Stimulated activated CD4-positive, alpha-beta T cell treated with anti-CD3 and anti-CD28 coated beads, Interleukin-1b, Interleukin-23, amount 100 ng/mL, for 1 hour (primary cell): ENCODE measurements at regions not wholly inside any gene's neighbourhood (a gene's known extent, or its start where the extent isn't known, plus 50 kb on each side); places are given as distances from the start of the nearest gene placed in this dataset.
"Not testable (repeated sequence)": the region's sequence is repeated elsewhere in the genome, so short reads cannot be mapped to it uniquely, and the experiment has no call there.

Experiments used
- DNase-seq, 2 donors: peaks; one replicate each; pipeline ENCODE4 v3.0.0-alpha.2; 2020; ENCODE audit warnings: low read depth in 2 of 2

DNA sequence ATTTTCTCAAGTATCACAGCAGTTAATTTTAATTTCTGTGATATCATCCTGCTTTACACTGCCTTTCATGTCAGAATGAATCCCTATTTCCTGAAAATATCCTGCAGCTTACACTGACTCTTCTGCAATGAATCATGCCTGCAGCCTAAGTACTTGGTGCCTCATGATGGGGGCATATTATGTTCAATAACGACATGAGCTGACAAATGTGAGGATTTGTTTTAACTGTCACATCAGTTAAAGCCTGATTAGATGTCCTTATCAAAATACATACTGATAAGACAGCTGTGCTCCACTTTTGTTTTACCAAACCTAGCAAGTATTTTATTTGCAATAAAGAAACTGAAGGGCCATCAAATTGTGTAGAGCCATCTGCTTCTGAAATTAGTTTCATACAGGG is 359.9 kb upstream of the AGA start:
- no peak for DNase-seq

DNA sequence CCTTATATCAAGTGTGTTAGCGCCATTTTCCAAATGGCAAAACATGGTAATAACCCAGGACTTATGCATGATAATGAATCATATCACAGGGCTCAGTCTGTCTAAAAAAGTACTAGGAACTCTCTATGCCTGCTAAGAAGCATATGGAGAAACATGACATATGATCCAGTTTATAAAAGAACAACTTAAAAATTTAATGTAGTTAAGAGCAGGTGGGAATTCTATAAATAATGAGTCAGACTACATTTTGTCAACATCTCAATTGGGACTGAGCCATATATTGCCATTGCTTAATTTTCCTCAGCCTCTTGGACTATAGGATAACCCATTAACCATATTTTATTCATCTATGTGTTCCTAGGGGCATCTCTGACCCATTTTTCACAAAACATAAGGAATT is 360.4 kb upstream of the AGA start:
- DNase-seq: no peak

DNA sequence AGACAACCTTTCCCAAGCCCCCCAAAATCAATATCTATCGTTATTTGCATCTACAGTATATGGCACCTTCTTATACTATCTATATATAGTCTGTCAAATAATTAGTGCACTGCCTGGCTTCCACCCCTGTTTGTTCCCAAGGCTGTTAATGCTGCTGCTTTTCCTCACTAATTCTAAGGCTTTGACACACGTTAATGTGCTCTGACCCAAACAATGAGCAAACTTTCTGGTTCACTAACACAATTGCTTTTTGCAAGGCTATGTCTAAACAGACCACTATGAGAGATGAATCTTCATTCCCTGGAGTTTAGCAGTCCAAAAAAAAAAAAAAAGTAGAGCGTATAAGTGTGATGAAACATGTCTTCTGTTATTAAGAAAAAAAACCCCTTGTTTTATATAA is 360.9 kb upstream of the AGA start:
- no peak for DNase-seq

DNA sequence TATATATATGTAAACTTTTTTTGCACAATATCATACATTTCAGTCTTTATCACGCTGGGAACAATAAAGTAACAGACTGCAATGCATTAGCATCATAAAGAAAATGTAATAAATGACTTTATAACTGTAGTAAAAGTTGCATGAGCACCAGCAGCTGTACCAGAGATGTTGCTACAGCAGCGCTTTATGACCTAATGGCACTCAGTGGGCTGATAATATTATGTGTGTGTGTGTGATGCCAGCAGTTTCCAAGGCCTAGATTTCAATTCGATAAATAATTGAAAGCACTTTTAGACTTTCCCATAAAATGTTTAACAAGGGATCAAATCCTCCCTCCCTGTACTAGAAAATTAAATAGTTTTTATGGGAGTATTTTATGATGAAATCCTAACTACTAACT is 367.6 kb upstream of the AGA start:
- no peak for DNase-seq

DNA sequence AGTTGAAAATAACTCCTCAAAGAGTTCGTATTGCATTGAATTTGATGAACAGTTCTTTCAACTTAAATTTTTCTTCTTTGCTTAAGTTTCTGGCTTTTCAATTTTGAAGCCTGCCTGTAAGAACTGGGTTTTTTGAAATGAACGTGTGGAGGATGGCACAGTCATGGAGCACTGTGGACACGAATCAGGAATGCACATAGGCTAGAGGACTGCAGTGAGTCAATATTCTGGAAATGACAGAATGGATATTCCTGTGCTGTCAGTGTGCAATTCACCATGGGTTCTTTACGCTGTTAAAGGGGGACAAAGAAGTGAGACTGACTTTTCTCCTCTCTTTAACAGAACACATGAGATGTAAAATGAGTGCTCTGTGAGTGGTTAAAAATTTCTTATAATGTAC is 368.0 kb upstream of the AGA start:
- no peak for DNase-seq

DNA sequence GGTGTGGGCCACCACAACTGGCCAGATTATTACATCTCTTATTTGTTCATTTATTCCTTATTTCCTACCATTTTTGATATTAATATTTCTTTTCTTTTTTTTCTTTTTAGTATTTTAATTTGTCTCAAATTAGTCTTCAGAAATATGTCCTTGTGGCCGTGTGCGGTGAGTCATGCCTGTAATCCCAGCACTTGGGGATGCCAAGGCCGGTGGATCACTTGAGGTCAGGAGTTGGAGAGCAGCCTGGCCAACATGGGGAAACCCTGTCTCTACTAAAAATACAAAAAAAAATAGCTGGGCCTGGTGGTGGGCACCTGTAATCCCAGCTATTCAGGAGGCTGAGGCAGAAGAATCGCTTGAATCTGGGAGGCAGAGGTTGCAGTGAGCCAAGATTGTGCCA is 376.2 kb upstream of the AGA start:
- not testable (repeated sequence) for DNase-seq

DNA sequence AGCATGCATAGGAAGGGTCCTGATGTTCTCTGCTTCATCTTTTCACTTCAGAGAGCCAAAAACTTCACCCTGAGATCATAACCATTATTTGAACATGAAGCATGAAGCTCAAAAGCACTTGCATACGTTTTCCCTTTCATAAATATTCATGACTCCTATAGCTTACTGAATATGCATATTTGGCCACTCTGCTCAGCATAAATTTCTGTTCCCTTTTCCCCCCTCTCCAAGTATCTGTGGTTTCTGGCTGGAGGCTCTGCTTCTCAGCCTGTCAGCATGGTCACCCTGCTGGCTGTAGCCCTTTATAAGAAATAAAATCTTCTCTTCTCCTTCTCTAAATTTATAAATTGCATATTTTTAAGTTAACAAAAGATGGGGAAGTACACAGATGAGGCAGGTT is 384.7 kb upstream of the AGA start:
- DNase-seq: no peak

DNA sequence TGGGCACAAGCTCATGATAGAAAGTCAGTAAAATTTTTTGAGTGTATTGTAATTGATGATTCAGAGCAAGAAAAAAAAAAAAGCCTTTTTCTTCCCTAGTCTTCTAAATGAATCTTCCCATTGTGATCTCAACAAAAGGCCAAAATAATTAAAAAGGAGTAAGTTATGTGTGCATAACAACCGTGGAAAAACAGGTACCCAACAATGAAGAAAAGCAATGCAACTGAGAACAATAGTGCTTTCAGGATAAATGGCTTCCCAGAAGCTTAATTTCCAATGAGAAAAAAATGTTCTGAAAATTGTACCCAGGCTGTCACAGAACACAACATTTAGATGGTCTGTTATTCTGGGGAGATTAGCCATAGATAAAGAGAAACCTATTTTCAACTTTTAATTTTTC is 399.0 kb upstream of the AGA start:
- DNase-seq: no peak

DNA sequence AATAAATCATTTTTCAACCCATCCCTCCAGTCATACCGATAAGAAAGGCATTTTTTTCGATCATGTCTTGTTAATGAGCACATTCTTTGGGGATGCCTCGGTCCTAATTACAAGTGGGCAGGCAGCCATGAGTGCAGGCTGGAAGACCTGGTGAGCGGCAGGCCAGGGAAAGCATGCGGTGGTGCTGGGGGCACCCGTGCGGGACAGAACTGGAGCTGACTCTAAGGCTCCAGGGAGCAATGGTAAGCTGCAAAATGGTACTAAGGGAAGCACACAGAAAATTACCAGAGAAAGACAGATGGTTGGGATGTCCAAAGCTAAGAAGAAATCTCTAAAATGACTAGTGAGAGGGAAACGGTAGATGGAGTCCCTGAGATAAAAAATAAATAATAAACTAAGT is 411.0 kb upstream of the AGA start:
- DNase-seq: no peak

DNA sequence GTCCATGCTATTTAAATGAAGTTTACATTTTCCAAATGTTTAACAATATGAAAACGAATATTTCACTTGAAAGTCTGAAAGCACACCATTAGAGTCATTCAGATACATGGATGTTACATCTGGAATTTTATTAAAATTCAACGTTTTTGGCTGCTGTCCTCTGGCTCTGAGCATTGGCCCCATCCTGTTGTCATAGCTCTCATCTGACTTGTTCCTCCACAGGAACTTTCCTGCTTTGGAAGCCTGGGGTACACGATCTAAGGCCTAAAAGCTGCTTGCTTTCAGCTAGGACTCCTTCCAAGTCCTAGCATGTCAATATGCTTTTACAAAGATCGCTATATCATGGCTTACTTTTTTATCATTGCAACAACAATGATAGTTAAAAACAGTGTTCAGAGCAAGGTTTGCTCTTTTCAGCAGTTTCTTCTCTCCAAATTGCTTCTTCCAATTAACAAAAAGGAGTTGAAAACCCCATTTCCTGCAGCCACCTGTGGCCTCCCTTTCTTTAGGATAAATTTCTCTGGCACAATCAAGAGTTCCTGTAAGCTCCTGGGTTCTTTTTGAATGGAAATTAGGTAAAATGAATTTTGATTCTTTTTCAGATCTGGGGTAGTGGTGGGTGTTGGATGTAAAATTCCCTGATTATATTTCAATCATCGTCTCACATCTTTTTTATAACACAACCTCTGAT is 413.4 kb upstream of the AGA start:
- DNase-seq: no peak

DNA sequence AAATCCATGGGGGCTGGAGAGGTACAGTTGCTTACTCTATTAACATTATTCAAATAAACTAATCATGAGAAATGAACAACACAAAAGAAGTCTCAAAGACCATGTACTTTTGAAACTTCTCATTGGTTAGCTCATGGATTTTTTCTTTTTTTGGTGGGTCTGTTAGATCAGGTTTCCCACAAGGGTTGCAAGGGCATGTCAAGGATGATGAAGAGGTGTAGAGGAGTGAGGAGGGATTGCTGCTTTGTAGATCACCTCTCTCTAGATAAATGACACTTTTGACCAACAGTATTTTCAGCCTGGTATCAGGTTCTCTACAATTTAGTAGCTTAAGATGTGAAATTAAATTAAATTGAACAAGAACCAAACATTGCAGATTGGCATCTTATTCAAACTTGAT is 417.9 kb upstream of the AGA start:
- no peak for DNase-seq

DNA sequence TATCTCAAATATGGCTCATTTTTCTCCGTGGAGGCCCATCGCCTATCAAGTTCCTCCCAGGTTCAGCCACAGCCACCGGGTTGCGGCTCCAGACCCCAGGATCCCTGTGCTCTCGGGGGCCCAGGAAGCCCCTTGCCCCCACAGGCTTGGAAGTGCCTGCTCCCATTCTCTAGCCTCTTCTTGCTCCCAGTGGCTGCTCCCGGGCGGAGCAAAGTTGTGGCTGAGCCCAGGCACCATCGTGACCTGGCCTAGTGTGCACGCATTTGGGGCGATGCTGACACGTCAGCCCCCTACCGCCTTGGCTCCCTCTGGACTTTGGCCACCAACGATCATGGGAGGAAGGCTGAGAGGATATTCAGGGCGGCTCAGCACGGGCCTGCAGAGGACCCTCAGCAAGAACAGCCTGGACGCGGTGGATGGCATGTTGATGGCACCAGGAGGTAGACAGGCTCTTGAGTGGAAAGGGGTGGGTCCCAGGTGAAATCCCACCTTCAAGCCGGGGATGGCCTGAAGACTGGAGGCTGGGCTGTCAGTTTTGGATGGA is 419.4 kb upstream of the AGA start:
- DNase-seq: no peak

DNA sequence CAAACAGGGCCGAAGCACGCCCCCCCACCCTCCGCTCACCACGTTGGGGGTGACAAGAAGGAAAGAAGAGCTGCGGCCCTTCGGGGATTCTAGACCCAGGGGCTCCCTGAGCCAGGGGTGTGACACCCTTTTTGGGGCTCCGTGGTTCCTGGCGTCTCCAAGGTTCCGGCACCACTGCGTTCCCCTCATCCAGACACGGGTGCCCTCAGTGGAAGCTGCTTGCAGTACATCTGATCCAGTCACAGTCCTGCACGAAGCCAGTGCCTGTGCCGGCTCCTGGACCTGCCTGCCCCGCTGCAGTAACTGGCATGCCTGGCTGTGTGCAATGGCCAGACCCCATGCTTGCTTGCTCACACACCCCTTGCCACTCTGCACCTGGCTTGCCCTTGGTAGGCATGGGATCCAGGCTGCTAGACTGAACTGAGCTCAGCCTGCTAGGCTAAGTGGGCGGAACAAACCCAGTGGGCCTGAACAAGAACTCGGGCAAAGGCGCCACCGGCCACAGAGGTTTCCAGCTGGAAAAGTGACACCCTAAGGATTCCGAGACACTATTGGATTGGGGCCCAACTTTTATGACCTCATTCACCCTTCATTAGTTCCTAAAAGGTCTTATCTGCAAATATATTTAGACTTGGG is 420.4 kb upstream of the AGA start:
- no peak for DNase-seq

DNA sequence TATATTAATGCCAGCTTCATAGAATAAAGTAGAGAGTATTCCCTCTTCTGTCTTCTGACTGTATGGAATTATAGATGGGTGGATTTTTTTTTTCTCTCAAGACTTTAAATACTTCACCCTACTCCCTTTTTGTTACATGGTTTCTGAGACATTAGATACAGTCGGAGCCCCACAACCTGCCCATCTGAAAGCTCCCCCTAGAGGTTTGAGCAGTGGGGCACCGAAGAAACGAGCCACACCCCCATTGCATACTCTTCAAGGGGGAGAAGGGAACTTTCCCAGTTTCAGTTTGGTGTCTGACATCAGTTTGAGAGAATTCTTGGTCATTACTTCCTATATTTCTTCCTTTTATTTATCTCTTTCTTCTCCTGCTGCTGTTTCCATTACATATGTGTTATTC is 437.6 kb upstream of the AGA start:
- DNase-seq: no peak

DNA sequence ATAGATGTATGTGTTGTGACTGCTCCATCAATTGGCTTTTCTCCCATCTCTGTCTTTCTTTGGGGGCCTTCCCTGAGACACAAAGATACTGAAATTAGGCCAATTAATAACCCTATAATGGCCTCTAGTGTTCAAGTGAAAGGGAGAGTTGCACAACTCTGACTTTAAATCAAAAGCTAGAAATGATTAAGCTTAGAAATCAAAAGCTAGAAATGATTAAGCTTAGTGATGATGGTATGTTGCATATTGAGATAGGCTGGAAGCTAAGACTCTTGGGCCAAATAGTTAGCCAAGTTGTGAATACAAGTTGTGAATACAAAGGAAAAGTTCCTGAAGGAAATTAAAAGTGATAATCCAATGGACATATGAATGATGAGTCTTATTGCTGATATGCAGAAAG is 452.9 kb upstream of the AGA start:
- no peak for DNase-seq

DNA sequence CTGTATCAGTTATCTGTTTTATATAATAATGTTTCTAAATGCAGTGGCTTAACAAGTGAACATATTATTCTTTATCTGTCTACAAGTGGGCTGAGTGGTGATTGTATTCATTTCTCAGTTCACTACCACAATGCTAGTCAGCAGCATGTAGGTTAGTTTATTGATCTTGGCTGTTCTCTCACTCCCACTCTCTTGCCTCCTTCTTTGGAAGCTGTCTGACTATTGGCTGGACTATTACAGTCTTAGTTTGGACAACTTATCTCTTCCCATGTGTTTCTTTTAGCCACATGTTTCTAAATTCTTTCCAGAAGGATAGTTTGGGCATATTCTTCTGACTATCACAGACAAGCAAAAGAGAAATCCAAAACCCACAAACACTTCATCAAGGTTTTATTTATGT is 459.5 kb upstream of the AGA start:
- DNase-seq: no peak

DNA sequence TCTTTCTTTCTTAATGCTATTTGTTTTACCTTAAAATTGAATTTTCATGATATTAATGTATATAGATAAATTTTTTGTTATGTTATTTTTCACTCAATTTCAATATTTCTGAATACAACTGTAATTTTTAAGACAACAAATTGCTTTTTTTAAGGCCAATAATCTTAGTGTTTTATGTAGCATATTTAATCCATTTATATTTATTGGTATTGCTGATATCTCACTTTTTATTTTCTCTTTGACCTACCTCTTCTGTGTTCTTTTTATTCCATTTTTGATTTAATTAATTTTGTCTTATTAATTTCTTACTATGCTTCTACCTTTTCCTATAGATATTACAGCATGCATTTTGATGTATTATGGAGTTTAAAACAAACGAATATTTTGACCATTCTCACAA is 460.1 kb upstream of the AGA start:
- no peak for DNase-seq

DNA sequence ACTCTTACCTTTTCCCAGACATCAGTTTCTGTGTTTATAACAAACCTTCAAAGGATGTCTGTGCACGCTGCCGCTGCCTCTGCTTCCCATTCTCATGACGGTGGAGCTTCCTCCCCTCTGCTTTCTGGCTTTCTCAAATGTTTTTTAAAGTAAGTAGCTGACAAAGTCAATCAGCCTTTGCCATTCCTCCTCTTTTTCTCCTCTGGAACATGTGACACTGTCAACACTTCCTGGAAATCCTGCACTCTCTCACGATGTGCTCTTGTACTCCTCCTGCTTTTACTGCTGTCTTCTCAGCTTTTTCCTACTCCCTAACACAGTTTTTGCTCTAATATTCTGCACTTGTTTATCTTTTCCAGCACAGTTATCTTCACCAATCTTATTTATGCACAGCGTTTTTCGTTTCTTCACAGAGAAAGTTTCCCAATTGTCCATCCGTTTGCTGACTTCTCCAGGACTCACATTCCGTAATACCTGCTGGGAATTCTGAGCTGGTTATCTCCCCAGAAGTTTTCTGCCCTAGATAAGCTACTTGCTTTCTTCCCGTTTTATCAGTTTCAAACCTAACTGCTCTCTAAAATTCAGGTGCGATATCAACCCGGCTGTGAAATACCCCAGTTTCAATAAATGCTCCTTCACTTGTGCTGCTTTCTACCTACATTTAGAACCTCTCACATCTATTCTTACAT is 465.6 kb upstream of the AGA start:
- no peak for DNase-seq

DNA sequence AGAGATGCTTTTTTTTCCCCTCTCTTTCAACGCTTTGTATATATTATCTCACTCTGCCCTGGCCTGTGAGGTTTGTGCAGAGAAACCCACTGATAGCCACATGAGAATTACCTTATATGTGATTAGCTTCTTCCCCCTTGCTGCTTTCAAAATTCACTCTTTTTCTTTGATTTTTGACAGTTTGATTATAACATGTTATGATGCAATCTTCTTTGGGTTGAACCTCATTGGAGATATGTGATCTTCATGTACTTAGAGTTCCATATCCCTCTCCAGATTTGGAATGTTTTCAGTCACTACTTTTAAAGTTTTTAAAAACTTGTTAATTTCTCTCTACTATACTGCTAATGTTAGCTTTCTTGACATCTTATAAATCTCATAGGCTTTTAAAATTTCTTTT is 479.5 kb upstream of the AGA start:
- DNase-seq: no peak

DNA sequence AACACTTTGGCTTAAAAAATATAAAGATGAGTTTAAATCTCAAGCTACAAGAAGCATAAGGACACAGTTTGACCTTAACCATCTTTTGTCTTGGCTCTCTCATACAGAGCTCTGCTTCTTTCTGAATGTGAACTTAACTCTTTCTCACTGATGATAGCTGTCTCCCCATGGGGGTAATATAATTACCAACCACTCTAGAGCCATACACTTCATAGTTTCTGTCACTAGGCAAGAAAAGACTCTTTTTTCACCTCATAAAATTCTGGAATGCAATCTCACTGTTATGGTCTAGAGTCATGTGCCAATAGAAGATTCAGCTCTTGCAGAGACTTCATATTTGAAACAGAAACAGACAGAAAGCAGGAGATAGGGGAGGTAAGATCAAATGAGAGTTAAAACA is 481.7 kb upstream of the AGA start:
- no peak for DNase-seq

DNA sequence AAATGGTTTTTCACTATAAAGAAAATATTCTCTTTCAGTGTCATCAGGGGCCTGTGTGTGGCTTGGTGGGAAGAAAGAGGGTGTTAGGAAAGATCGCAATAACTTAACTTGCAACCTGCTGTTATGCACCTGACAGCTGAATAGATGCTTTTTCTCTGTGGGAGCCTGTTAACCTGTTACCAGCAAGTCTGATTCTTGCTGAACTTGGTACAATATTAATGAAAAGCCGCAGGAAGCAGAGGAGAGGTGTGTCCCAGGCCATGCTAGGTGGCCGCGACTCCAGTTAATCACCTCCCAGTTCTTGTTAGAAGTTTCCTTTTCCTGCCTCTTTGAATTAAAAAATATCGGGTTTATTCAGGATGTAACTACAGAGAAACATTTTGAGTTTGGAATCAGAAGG is 494.8 kb upstream of the AGA start:
- DNase-seq: no peak

DNA sequence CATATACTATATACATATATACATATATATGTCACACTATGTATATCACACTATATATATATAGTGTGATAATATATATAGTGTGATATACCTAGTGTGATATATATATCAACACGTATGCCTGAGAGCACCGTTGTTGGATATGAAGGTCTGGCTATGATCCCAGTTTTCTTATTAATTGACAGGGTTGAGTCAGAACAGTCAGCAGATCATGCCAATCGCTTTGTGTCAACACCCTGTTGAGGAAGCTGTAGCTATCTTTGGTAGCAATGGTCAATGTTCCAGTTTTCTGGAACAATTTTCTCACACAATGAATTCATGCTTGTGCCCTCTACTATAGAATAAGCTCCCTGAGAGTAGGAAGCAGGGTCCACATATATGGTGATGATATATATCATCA is 496.0 kb upstream of the AGA start:
- DNase-seq: no peak

DNA sequence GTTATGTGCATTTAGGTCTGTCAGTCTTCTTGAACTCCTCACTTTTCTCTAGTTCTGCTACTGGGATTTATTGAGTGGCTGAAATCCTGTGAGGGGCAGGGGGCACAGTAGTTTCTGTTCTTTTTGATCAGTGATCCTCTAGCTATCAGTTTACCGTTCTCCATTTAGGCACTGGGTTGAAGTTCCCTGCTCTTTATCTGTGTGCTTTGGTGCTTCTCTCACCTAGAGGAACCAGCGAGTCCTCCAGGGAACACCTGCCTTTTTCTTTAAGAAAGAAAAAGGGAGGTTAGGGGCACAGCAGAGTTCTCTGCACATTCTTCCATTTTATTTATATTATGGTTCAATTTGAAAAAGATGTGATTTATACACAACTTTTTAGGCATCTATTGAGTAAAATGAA is 503.0 kb upstream of the AGA start:
- no peak for DNase-seq
